T-helper 2 cell (primary cell): ENCODE measurements at regions not wholly inside any gene's neighbourhood (a gene's known extent, or its start where the extent isn't known, plus 50 kb on each side); places are given as distances from the start of the nearest gene placed in this dataset.

Experiments
- DNase-seq, 5 experiments: peaks; one replicate each; pipeline versions ENCODE4 v3.0.0 to v3.0.0-alpha.2; 2012 to 2022

DNA sequence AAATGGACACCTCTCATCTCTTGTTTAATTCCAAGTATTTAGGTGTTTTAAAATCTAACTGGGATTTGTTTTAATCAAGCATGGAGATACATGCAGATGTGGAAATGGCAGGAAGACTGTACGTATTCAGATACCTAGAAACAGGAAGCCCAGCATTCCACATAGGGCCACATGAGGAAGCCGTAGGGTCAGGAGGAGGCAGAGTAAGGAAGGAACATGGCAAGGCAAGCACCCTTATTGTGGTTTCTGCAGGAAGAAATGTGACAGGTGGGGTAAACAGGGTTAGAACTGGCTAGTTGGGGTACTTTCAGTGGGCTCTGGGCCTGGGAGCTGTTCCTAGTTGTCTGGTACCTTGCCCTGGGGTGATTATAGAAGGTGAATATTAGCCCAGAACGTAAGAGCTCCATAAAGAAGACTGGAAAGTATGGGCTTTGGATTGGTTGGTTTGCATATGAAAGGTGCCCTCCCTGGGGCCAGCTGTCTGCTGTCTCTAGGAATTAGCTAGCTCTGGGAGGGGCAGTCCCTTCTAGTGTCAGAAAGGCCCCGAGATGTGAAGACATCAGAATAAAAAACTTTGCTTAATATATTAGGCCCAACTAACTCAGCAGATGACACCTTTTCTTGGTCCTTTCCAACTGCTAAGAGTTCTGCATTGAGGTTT lies 107.7 kb upstream of the CADPS start:
- no peak for DNase-seq

DNA sequence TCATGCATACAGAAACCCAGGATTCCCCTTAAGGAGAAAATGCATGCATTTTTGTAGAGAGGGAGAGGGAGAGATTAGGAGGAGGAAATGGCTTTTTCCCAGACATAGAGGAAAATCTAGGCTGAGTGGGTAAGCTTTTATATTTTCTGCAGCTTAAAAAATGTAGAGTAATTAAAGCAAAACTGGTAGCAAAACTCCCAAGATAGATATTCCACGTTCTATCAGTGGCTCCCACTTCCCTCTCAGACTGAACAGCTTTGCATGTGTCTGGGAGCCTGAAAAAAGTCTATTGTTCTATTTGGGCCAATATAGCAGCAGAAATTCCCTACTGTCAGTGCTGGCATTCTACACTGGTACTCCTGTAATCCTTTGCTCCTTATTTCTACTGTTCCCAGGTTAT lies 110.8 kb upstream of the CADPS start:
- DNase-seq: no peak

DNA sequence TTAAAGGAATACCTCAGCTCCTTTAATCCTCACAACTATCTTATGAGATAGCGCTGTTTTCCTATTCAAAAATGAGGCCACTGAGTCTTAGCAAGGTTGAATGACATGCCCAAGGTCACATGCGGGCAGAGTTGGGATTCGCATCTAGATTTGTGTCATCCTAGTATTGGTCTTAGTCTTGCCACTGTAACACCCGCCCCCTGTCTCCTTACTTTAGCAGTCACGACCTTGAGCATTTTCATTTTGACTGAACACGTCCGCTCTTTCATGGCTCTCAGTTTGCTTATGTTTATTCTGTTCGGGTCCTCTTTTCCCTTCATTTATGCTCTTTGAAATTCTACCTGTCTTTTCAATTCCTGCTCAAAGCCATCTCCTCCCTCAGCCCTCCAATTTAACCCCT lies 112.5 kb upstream of the CADPS start:
- no peak for DNase-seq

DNA sequence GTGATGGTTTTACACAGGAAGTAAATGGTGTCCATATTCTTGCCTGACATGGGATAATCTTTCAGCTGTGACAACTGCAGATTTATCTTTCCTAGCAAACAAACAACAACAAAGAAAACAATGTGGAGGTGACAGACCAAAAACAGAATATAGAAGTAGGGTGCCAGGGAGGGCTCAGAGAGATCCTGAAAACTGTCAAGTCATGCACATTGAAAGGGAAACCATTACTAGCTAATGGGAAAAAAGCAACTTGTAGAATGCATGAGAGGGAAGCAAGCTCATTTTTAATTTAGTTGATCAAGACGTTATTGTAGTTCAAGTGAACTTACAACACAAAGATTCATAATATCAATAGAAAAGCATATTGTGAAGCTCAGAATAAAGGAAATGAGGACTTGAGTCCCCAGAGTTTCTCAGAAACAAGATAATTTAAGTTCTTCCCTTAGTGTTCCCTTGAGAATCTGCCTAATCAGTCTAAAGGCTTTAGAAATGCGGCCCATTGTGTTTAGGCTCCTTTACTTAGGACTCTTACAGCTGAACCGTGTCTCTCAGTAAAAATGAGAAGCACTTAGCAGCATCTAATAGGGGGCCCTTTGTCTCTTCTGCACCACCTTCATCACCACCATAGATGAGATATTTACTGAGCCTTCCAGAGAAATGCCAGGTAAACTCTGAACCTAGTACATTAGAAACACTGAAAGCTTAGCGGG lies 115.6 kb upstream of the CADPS start:
- DNase-seq: no peak

GRCh38 chr3:62992520-62992919 lies 117.3 kb upstream of the CADPS start:
- DNase-seq: no peak

GRCh38 chr3:62995119-62995518 lies 119.9 kb upstream of the CADPS start:
- no peak for DNase-seq

DNA sequence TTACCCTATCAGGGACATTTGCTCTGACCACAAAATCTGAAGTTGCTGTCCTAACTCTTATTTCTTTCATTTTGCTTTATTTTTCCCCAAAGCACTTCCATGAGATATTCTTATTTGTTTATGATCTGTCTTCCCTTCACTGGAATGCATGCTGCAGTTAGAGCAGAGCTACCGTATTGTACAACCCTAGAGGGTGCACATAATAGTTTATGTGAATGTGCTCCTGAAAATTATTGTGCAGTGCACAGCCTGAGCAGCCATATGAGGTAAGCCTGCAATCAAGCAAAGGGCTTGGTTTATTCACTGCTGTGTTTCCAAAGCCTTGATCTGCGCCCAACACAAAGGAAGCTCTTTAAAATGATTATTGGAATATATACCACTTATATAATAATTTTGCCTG lies 120.3 kb upstream of the CADPS start:
- no peak for DNase-seq

- no peak for DNase-seq
These were observed 122.2 kb upstream of the CADPS start for GRCh38 chr3:62997369-62997768.

- DNase-seq: no peak
These were observed 123.9 kb upstream of the CADPS start for GRCh38 chr3:62999158-62999557.

DNA sequence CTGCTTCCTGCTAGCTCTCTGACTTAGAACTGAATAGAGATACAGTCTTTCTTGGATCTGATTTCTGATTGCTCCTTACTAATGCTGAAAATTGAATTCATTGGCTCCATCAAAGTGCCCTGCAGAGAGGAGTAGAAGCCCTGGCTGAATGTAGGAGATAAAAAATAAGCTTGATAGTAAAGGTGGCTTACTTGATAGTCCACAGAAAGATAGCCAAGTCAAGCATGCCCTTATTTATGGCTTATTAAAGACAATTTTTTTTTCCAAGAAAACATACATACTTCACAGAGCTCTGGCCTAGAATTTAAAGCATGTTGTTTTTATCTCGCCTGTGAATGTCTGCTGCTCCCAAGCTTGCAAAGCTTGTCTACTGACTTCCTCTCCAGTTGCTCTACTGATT lies 124.6 kb upstream of the CADPS start:
- DNase-seq: no peak

DNA sequence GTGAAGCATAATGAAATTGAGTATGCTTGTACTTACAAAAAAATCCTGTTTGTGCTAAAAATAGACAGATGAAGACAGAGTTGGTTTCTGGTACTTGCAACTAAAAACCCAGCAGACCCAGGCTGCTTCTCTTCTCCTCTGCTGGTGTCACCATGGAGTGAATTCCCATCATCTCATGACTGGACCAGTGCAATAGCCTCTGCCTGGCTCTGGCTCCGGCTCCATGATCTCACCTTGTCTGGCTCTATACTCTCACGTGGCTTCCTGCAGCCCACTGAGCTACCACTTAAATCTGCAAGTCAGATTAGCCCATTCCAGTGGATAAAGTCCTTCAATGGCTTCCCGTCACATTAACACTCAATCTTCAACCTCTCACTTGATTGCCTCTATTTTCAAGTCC lies 129.2 kb upstream of the CADPS start:
- DNase-seq: no peak

DNA sequence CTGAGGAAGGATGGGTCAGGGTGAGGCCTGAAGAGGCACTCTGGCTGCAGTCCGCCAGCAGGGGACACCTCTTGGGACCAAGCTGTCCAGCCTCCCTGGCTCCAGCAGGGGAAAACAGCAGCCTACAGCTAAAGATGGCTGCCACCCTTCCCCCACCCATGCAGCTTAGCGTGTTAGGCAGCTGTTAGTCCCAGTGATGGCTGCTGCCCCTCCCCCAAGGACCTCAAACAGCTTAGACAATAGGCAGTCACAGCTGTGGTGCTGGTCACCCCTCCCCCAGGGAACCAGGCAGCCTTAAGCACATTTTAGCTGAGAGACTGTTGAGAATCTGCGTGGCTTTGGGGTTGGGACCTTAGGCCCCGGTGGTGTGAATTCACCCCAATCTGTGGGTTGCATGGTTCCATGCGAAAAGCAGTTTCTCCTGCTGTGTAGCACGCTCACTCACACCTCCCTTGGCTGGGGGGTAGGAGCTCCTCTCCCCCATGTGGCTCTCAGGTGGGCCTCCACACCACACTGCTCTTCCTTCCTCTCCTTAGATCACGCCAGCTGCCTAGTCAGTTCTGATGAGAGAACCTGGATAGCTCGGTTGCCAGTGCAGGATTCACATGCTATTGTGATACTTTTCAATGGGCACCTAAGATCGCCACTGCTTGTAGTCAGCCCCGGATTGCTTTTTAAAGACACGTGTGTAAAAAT lies 140.5 kb upstream of the CADPS start:
- DNase-seq: no peak

DNA sequence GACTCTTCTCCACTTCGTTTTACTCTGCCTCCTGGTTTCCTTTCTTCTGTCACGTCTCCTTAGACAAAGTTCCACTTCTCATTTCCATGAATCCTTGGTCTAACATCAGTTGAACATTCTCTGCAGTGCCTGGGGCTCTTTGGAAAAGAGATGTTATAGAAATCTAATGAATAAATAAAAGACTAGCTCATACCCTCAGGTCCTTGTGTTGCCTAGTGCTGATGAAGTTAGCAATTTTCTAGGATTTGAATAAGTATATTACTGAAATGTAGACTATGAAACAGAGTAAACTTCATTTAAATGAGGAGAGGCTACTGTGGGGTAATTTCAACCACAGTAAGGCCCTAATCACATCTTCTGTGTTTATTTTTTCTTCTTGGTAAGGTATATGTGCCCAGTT lies 146.9 kb upstream of the CADPS start:
- no peak for DNase-seq

GRCh38 chr3:63026722-63027121 lies 151.5 kb upstream of the CADPS start:
- no peak for DNase-seq

GRCh38 chr3:63029326-63029725 lies 154.1 kb upstream of the CADPS start:
- DNase-seq: no peak

DNA sequence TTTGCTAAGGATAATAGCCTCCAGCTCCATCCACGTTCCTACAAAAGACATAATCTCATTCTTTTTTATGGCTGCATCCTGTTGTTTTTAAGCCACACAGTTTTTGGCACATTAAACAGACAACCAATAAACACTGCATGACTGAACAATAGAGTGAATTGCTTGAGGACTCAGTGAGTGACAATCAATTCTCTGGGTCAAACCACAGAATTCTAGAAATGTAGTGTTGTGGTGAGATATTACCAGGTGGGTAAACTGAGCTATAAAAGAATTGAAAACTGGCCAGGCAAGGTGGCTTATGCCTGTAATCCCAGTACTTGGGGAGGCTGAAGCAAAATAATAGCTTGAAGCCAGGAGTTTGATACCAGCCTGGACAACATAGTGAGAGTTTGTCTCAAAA lies 154.7 kb upstream of the CADPS start:
- no peak for DNase-seq

GRCh38 chr3:63030666-63031065 lies 155.4 kb upstream of the CADPS start:
- no peak for DNase-seq

GRCh38 chr3:63032881-63033280 lies 157.7 kb upstream of the CADPS start:
- no peak for DNase-seq

DNA sequence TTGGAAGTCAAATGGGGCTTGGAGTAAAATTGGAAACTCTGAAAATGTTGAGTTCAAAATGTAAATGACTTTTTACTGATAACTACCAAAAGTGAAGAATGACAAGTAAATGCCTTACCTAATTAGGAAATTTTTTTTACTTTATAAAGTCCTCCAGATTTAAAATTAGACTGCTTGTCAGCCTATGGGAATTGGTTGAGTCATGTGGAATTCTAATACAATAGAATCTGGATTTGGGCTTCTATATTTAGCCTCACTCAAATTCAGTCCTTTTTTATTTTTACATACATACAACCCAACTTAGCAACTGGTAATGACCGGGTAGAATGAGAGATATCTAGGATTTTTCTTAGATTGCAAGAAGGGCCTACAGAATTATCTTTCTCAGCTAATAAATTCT lies 158.9 kb upstream of the CADPS start:
- no peak for DNase-seq

- no peak for DNase-seq
These were observed 161.9 kb upstream of the CADPS start for GRCh38 chr3:63037116-63037515.

GRCh38 chr3:63042833-63043232 lies 167.6 kb upstream of the CADPS start:
- DNase-seq: no peak

DNA sequence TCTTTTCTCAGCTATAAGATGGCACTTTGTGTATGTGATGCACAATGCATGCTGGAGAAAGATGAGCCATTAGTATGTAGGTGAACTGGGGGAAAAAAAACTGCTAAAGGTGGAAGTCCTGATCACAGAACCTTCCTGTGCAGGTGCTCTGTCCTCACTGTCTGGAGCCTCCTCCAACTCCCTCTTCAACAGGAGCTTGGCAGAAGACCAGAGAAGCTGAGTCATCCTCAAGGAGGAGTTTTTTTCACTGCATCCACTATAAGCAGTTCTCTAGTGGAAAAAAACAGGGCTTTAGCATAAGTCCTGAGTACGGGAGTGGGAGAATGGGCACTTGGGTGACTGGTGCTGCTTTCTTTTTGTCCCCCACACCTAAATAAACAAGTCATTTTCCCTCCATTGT lies 168.4 kb upstream of the CADPS start:
- no peak for DNase-seq

- DNase-seq: no peak
These were observed 170.9 kb upstream of the CADPS start for GRCh38 chr3:63046152-63046551.

GRCh38 chr3:63046580-63046979 lies 171.4 kb upstream of the CADPS start:
- DNase-seq: no peak
